Dedifferentiated amniotic fluid mesenchymal stem cell (primary cell): ENCODE measurements at regions not wholly inside any gene's neighbourhood (a gene's known extent, or its start where the extent isn't known, plus 50 kb on each side); places are given as distances from the start of the nearest gene placed in this dataset.

ENCODE experiments used
- DNase-seq: peaks from one replicate; pipeline ENCODE4 v3.0.0-alpha.2; 2016; ENCODE audit errors: extremely low spot score

DNA sequence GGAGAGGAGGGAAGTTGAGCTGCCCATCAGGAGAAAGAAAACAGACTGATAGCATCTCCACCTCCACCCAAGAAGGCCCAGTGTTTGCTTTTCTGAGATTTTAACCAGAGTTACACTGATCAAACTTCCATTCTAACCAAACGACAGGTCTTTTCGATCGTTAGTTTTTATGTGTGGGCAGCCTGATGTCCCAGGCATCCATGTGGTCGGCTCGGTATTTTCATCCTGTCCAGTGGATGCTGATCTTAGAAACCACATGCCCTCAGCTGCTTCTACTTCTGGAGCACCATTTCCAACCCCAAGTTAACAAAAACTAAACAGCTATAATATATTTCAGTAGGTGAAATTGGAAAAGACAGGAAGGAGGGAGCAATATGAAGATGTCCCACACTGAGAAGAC is 536.8 kb upstream of the JAG1 start:
- no peak for DNase-seq

DNA sequence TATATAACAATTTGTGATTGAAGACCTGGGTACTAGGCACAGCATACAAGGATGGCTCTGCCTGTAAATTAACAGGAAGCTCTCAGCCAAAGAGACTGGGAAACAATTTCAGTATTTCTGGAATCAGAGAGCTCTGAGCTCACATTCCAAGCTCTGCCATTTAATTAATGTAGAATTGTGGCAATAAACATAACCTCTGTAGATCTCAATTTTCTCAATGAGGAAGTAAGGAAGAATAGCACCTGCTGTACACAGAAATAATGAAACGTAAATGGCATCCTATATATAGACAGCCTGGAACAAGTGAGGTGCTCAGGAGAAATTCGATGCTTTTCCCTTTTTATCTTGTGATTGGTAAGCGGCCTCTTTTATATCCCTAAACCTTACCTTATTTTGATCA is 538.5 kb upstream of the JAG1 start:
- no peak for DNase-seq

DNA sequence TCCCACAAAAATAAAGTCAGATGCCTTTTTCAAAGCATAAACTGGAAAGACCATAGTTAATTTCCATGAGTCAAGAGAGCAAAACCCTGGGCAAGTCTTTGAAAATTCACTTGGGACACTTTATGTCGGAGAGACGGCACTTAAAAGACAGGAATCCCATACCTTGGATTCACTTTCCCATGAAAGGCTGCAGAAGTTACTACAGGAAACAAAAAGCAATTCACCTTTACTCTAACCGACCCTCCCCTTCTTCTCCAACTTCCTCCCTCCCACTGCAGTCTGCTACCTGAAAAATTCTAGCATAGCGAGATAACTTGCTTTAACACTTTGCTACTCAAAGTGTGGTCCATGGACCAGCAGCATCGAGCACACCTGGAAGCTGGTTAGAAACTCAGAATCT is 539.1 kb upstream of the JAG1 start:
- no peak for DNase-seq

DNA sequence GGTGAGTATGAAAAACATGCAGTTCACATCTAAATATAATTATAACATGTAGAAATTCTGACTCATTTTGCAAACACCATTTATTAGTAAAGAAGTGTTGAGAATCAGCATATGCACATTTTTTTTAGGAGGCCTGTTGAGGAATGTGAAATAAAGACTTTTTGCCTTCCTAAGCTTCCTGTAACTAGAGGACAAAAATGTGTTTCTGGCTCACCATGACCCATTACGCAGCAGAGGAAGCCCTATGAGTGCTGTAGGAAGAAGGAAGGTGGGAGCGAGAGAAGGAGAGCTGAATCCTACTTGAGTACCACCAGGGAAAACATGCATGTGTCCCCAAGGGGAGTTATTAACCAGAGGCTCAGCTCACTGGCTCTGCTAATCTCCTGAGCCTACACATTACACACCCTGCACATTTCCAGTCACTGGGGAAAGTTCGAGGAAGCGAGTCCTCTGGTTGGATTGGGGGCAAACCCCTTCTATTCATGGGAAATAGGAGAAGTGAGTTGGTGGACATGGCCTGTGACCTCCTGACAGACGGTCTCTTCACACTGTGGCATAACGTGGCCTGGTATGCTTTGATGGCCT is 540.5 kb upstream of the JAG1 start:
- no peak for DNase-seq

DNA sequence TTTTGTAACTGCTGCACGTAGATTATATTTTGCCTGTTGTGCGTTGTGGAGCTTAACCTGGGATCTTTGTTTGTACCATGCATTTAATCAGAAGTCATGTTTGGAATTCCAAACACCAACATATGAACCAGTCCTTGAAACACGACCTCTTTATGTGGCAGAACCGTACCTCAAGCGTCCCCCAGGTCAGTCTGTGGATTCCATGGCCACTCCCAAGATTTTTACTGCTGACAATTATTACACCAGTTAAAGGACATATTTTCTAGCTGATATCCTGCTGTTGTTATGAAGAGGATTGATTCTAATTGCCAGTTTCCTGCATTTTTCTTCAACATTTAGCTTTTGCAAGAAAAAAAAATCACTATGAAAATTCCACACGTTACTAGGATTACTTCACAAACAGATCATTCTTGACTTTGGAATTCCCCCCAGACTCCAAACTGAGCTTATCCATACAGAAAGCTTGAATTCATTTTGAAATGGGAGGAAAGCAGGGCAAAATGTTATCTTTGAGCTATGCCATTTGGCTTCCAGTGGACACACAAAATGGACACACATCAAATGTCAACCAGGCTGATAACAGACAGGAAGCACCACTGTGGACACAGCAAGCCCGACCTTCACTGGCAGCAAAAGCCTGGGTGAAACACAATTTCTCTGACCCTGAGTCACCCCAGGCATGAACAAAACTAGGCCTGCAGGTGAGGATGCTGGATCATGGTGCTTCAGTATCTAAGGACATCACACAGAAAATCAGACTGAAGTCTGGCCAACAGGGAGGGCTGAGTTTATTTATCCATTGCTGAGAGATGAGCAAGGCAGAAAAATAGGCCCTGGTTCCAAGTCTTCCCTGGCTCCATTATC is 542.9 kb upstream of the JAG1 start:
- peak; percentile 48 for DNase-seq

DNA sequence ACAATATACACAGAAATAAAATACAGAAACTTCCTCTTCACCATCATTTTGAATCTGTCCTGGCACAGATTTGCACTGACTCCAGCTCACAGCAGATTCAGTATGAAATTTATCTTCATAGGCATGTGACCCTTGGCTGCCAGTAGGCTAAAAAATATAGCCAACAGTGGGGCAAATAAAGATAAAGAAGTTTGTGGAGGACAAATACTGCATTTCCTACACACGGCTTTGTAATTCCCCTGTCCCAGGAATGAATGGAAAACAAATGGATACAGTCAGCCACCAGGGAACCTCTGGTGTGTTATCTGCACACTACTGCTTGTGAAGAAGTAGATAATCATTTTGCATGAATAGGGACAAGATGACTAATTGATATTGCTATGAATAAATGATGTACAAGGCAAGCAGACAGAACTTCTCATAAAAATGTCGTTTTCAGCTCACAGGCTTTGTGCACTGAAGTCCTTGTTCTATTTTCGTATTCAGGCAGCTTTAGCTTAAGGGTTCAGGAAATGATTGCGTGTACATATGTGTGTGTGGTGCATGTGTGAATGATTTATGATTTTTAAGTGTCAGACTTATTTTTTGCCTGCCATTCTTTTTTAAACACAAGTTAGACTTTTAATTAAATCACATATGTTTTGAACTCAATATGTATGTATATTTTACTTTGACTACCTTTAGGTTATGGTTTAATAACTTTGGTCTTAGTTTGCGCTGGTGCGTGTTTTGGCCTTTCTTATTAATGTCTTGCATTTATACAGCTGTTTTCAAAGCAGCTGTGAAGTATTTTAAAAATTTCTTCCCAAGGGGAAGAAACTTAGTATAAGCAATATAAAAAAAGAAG is 543.8 kb upstream of the JAG1 start:
- DNase-seq = no peak

DNA sequence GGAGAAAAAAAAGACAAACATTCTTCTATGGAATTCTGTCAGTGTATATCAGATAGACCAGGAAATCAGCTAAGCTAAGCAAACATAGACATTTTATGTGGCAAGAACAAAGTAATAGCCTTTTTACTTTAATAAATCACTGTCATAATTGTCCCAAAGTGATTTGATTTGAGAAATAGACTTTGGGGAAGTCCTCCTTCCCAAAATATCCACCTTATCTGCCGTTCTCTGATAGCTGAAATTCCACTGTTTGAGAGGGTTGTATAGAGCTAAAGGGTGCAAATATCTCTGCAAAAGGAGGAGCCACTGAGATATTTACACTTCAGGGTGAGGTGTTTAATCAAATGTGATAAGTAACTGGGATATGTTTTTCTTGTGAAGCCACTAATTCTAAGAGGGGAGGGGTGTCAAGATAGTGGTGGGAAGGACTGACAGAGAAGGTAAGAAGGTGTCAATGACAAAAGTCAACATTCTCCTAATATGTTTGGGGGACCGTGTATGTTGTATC is 544.4 kb upstream of the JAG1 start:
- DNase-seq = no peak

DNA sequence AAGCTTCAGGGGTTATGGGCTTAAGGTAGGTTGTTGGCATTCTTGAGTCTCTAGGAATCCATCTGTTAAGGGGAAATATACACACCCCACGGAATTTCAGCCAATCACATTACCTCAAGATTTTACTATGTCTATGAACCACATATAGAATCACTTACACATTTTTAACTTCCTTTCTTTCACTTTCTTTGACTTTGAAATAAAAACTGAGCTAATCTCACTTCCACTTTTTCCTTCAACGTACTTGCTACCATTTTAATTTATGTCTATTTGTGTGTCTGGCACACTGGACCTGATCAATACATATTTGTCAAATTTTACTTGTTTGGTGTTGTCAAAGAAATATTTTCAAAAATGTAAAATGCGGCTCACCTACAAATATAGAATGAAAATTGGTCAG is 545.4 kb upstream of the JAG1 start:
- DNase-seq = no peak

DNA sequence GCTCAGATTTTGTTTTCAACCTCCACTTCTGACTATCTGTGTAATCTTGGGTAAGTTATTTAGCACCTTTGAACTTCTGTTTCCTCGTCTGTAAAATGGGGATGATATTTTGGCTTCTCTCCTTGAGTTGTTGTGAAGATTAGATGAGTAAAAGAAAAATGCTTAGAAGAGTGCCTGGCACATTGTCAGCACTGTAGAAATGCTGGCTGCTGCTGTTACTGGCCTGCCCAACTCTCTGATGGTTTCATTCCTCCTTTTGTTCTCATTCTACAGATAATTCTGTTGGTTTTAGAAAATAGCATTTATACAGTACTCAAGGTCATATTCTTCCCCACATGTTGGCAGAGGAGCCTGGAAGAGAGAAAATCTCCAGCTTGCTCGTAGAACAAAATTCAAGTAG is 547.2 kb upstream of the JAG1 start:
- DNase-seq = no peak

DNA sequence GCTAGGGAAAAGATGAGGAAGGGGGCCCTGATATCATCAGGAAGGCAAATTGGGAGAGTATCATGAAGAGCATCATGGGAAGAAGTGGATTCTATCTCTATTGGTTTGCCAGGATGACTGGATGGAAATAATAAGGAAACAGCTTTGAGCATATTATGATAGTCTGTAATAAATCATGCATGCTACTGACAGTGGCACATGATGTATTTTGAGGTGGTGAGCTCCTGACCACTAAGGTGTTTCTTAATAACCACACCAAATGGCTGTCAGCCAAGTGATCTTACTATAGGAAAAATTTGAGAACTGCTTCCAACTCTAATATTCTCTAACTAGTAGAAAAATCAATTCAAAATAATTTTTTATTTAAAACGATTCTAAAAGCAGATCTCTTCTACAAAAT is 548.4 kb upstream of the JAG1 start:
- DNase-seq = no peak

DNA sequence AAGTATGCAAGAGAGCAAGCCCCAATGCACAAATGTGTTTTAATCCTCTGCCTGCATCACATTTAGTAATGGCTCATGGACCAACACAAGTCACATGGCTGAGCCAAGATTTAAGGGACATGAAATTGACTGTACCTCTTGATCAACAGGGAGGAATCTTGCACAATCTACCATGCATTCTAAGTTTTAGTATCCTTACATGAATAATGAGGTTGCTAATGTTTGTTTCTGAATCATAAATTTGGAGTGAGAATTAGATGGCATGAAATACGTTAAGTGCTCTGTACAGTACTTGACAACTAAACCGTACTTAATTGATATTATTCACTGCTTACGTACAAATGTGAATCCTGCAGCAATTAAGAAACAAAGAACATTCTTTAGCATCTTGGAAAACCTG is 553.8 kb upstream of the JAG1 start:
- no peak for DNase-seq

DNA sequence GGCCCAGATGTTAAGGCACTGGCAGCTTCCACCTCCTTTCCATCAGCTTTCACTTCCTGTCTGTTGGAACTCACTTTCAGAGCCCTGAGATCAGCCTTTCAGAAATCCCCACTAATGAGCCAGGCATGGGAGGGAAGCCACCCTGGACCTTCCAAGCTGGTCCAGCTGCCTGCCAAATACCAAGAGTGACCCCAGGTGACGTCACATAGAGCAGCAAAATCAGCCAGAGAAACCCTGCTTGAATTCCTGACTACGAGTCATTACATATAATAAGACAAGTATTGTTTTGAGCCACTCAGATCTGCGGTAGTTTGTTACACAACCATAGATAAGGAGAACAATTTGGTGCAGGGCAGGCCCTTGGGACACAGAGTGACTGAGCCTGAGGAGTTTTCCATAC is 556.0 kb upstream of the JAG1 start:
- peak; percentile 82 for DNase-seq

DNA sequence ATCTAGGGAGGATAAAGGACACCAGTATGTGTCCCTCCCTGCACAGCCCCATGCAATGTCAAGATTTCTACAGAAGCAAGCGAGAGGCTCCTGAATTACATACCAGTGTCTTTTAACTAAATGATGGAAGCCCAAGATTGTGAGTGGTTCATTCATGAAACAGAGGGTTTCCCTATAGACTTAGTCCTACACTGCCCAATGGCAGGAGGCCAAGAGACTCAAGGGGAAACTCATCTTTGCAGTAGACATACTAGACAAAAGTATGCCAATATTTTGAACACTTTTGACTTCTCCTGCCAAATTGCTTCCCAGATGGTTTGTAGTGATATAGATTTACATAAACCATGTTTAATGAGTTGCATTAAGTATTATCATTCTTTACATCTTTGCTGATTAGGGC is 557.2 kb upstream of the JAG1 start:
- no peak for DNase-seq

DNA sequence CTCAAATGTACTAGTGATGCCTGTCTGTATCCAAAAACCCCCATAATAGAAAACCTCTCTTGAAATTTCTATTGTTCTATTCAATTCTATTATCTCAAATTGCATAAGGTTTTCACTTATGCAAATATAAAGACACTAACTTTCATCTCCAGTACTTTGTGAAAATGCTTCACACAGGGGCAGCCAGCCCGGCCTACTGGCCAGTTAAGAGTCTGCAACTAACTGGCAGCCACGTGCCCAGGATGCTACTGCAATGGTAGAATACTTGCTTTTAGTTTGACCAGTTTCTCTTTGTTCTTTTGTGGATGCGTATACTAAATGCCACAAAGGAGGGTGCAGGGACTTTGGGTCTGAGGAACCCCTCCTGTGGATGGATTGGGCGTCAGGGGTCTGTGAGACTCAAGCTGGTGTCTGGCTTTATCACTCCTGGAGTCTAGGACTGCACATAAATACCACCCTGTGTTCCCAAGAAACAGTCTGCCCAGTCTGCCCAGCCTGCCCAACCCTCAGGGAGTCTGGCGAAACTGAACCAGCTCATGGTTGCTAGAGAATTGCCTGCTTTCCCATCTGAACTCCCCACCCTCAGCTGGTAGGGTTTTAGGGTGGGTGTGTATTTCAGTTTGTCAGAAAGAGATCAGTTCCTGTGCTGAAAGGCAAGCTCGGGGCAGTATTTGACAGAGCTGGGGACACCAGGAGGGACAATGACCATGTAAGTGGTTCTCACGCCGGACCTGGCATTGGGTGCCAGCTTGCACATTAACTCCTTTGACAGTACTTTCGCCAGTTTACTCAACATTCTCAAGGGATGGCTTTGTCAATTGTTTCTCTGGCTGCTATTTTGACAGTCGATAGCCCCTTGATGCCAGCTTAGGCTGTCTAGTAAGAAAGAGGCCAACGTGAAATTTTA is 558.2 kb upstream of the JAG1 start:
- no peak for DNase-seq

DNA sequence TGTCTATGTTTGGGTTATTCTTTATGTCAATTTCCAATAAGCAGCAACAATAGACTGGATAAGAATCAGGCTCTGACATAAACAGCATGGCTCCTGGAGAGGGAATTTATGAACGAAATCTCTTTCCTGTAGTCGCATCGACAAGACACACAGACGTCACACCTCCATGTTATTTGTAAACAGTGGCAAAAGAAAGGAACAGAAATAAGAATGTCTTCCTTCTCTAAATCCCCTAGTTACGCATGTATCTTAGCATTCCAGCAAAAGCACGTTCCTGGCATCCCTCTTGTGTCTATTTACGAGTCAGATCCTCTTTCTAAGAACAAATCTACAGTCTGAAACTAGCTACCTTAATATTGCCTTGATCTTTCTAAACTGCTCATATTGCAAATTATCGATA is 559.1 kb upstream of the JAG1 start:
- no peak for DNase-seq

DNA sequence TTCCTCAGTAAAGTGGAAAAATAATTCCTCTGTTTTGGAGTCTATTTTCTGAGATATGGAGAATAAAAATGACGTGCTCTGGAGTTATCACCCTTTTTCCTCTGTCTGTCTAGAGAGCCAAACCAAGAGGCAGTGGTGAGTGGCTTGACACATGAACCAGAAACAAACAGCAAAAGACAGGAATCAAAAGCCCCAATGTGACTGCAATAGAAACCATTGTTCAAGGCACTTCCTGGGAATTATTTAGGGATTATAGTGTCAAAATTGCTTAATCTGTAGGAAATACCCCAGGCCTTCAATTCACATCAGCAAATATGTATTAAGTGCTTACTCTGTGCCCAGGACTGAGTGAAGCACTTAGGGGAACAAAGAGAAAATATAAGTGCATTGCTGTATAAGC is 560.4 kb upstream of the JAG1 start:
- DNase-seq = no peak

DNA sequence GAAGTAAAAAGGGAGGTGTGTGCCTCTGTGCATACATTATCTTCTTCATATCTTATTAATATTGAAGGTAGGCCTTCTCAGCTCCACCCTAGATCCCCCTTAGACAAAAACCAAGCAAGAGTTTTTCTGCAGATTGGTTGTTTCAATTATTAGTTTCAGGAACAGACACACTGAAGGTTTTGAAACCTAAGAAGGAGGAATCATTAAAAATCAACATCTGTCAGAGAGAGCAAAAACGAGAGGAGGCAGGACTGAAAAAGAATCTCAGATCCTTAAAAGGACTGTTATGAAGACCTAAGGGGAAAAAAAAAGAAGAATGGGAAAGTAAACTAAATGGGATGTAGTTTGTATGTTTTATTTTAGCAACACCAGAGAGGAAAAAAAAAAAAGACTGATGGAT is 560.8 kb upstream of the JAG1 start:
- no peak for DNase-seq

DNA sequence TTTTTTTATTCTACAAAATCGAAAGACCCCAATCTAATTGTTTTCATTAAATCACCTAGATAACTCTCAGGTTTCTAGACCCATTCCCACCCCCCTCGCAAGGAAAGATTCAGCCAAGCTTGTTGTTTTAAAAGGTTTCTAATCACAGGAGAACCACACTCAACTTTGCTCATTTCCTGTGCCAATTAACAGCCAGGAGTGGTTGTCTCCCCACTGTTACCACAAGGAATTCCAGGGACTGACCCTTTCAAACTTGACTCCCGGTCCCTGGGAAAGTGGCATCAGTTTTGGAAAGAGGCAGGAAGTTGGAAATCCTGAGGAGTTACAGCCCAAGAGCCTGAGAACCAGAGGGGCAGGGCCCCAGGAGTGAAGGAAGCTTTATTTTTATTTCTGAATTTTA is 561.3 kb upstream of the JAG1 start:
- DNase-seq = no peak

DNA sequence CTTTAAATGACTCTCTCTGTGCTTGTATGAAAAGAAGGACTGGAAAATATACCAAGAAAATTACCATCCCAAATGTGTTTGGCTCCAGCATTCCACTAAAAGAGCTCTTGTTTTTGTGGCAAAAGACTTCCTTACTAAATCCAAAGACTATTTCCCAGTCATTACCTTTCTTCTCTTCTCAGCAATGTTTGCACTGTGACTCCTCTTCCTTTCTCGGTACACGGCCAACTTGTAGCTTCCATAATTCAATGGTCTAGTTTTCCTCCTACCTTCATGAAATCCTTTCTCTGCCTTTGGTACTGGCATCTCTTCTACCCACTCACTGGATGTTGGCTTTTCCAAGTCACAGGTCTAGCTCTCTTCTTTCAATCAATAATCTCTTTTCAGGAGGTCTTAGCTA is 568.5 kb upstream of the JAG1 start:
- DNase-seq = no peak

DNA sequence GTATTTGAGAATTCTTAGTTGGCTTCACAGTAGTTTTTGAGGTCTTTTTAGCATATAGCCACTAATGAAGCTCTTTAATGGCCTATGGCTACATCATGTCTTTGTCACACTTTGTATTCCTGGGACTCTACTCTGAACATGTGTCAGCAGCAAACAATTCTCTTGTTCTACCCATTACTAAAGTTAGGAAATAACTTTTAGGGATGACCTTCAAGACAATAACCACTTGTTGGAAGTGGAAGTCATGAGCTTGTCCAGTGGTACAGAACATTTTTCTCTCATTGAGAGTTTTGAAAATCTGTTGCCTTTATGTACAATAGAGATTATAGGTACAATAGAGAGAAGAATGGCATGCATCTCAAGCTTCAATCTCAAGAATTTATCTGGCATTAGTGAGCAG is 571.6 kb upstream of the JAG1 start:
- DNase-seq = no peak

DNA sequence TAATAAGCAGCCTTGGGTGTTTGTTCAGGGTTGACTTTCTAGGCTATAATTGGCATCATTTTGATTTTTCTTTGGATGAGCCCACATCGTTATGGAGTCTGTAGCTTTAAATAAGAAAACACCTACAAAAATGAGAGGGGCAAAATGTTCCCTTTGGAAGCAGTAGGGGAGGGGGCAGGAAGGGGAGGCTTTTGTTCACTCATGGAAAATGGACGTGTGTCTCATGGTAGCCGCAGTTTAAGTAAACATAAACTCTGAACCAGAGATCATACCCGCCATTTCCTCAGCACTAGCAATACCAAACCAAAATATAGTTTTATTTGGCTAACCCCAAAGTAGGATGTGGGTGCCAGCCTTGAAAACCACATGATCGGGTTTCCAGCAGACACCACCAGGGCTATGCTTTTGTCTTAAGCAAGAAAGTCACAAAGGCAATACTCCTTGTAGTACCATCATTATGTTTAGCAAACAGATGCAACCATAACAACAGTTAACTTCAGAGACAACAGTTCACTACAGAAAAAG is 572.5 kb upstream of the JAG1 start:
- no peak for DNase-seq
